ENCODE measurements at regions not wholly inside any gene's neighbourhood (a gene's known extent, or its start where the extent isn't known, plus 50 kb on each side); places are given as distances from the start of the nearest gene placed in this dataset.

GRCh38 chr15:25181293-25182097, 226.7 kb downstream of the SNRPN start:
- TF ChIP-seq CTCF (IDR thresholded peaks at IDR 0.05; ENCODE audit: control extremely low read depth in 1 of 3, insufficient read depth in 1 of 3, low read depth in 1 of 3, low read length in 3 of 3) (no peak), YY1 (IDR thresholded peaks at IDR 0.05; ENCODE audit: low read depth, low read length) (no peak), SUZ12 (IDR thresholded peaks at IDR 0.05; ENCODE audit: low read length) (no peak), POLR2A (IDR thresholded peaks at IDR 0.05; ENCODE audit: control extremely low read depth in 1 of 2, low read depth in 2 of 2, low read length in 2 of 2) (no peak), MAFK (IDR thresholded peaks at IDR 0.05; ENCODE audit: low read depth, low read length) (no peak), TAF1 (IDR thresholded peaks at IDR 0.05; ENCODE audit: low read depth, low read length) (no peak), CHD2 (IDR thresholded peaks at IDR 0.05; ENCODE audit: low read length) (no peak), SIRT6 (IDR thresholded peaks at IDR 0.05; ENCODE audit: low read length) (no peak), EZH2 (IDR thresholded peaks at IDR 0.05; ENCODE audit: low read depth, low read length, severe bottlenecking) (no peak), CBX5 (IDR thresholded peaks at IDR 0.05; ENCODE audit: low read depth, low read length) (no peak), JUND (IDR thresholded peaks at IDR 0.05; ENCODE audit: low read length) (no peak), SP2 (IDR thresholded peaks at IDR 0.05; ENCODE audit: low read length) (no peak), SP4 (IDR thresholded peaks at IDR 0.05; ENCODE audit: low read length) (no peak), GABPA (IDR thresholded peaks at IDR 0.05; ENCODE audit: borderline replicate concordance, insufficient read depth, low read length) (no peak)
